GM18519 (cell line): ENCODE measurements at regions not wholly inside any gene's neighbourhood (a gene's known extent, or its start where the extent isn't known, plus 50 kb on each side); places are given as distances from the start of the nearest gene placed in this dataset.

Experiments
- ATAC-seq: cut with Tn5 transposase; IDR thresholded peaks from one replicate; pipeline ENCODE4 v1.9.1; 2021; ENCODE audit warnings: mild to moderate bottlenecking, moderate library complexity; ENCODE audit not compliant: unreplicated experiment, low FRiP score

DNA sequence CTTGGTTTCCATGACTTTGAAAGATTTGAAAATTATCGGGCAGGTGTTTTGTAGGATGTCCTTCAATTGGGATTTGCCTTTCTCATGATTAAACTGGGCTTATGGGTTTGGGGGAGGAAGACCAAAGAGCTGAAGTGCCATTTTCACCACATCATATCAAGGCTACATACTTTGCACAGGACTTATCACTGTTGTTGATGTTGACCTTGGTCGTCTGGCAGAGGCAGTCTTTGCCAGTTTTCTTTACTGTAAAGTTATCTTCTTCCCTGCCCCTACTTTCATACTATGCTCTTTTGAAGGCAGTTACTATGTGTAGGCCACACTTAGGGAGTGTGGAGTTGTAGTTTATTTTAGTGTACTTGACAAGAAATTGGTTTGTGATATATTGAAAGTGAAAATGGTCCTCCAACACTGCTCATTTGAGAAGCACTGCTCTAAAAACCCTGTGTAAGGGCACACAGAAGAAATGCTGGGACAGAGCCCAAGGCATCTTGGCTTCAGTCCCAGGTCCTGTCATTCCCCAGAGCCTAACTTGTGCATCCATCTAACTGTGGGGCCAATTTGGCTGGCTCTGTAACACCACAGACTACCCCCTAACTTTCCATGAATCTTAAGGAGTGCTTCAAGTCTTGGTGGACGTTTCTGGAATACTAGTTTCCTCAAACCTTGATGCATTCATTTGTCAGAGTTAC is 384.9 kb downstream of the KCNRG start:
- ATAC-seq: no peak

DNA sequence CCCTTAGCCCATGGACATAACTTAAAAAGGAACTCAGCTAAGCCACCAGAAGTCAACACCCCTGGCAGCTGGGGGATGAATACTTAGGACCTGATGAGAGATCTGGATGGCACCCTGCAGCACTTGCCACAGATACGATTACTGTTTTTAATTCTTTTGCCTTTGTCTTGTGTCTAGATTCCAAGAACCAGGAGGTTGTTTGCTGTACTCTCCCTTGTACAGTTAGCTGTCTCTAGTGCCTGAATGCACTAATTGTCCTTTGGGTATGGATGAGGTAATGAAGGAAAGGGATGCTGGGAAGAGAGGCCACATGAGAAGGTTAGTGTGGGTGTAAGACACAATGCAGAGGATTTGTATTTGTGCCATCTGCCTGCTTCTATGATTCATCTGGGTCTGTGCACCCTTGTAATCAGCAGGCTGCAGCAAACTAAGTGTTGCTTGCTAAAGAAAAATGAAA is 385.8 kb downstream of the KCNRG start:
- ATAC-seq: no peak

GRCh38 chr13:50401721-50402465 is 386.6 kb downstream of the KCNRG start:
- no peak for ATAC-seq

DNA sequence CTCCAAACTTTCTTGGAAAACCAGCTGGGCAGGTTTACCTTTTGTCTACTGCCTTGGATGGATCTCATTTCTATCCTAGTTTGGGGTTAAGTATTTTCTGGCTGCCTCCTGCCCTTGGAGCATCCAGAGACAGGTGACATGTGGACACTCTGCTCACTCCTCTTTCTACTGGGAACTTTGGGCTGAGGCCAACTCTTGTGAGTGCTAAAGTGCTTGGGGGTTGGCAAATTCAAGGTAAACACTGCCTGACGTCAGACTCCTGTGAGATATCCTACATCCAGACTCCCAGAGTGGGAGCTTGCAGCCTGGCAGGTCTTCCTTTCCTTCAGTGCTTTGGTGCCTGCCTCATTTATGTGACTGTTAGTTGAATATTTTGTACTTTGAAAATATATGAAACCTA is 388.1 kb downstream of the KCNRG start:
- ATAC-seq: no peak

DNA sequence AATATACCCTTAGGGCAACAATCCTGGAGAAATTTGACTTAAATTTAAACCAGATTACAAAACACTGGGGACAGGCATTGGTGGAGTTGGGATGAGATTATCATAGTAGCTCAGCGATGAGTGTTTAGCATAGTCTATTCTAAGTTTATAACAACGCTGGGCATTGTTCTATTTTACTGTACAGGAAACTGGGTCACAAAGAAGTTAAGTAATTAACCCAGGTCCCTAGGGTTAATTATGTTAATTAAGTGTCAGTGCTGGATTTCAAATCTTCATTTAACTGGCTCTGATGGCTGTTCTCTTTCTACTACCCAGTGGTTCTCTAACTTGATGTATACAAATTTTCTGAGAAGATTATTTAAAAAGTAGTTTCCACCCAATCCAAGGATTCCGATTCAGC is 388.9 kb downstream of the KCNRG start:
- no peak for ATAC-seq

- no peak for ATAC-seq
Observed at GRCh38 chr13:50404769-50405168, 389.5 kb downstream of the KCNRG start.

DNA sequence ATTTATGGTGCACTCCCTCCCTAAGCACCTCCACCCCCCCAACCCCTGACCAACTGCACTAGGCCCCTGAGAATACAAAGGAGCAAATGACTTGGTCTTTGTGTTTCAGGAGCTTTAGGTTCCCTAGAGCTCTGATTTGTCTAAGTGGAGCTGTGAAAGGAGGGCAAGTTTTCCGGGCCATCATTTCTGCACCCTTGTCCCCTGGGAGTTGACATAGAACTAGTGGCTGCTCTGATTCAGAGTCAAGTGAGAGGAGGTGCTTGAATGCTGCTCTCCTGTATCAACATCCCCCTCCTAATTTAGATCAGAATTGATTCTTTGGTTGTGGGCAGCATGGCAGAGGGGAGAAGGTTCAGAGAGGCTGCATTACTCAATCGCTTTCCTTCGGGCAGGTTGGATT is 391.6 kb downstream of the KCNRG start:
- no peak for ATAC-seq

DNA sequence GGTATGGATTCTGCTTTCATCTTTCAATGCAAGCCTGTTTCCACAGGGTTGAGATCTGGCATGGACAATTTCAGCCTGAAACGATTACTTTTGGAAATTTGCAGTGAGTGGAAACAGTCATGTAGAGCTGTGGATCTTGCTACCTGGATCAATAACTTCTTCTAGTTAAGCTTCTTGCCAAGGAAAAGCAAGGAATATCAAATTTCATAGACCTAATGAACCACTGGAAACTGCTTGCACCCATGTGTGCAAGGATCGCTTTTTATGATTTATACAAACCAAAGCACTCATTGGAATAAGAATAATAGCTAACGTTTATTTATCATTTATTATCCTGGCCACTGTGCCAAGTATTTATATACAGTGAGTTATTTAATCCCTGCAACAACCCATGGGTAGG is 392.8 kb downstream of the KCNRG start:
- ATAC-seq: no peak

GRCh38 chr13:50409220-50409619 is 394.0 kb downstream of the KCNRG start:
- no peak for ATAC-seq

DNA sequence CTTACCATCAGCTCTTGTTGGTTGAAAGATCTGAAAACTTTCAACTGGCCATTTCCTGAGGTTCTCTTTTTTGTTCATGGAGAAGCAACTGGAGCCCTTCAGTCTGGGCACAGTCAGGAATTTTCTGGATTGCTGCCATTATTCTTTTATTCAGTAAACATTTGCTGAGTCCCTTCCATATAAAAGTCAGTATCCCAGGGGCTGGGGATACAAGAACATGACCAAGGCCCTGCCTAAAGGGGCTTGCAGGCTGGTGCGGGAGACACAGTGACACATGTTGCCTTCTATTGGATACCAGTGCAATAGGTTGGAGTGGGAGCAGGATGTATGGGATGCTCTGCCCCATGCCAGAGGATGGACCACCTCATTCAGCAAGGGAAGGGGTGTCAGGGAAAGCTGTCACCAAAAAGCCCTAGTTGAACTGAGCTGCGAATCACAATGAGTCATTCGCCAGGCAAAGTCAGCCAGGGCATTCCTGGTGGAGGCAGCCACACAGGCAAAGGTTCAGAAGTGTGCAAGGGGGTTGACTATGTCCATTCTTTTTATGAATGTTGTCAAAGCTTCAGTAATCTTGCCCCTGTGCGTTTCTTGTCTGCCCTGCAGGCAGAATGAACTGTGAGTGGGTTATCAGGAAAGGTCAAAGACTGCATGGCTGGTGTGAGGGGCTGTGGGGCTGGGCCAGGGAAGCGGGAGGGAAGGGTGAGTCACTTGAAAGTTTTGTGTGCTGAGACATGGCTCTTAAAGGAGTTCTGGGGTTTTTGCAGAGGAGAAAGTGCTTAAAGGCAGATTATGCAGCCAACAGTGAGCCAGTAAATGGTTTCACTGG is 395.9 kb downstream of the KCNRG start:
- no peak for ATAC-seq

GRCh38 chr13:50412046-50412617 is 396.9 kb downstream of the KCNRG start:
- no peak for ATAC-seq

GRCh38 chr13:50414640-50415039 is 399.4 kb downstream of the KCNRG start:
- ATAC-seq: no peak

DNA sequence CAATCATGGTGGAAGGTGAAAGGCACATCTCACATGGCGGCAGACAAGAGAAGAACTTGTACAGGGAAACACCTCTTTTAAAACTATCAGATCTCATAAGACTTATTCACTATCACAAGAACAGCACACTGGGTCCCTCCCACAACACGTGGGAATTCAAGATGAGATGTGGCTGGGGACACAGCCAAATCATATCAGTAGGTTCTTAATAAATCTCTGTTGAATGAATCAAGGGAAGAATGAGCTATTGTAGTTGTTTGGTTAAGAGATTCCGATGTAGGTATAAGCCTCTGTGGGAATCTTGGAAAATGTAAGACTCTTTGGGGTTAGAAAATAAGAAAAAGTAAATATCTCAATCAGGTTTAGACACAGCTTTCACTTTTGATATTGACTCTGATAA is 400.2 kb downstream of the KCNRG start:
- ATAC-seq: no peak

GRCh38 chr13:50417597-50417996 is 402.4 kb downstream of the KCNRG start:
- ATAC-seq: no peak

DNA sequence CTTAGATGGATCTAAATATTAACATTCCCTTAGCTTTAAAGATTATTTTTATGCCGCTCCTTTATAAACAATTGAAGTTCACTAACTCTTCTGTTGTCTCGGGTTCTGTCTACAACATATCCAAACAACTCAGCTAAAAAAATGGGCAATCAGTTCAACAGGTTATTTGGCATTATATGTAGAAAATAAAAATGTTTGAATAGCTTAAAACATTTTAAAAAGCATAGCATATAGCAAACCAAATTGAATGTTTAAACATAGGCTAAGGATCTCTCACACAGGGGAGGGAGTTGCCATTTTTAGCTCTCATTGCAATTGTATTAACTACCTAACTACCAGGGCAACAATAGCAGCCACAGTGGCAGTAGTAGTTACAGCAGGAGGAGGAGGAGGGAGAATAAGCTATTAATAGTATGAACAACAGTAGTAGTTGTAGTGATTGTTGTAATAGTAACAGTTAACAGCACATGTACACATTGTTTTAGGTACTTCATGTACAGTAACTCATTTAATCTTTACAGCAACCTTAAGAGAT is 404.2 kb downstream of the KCNRG start:
- no peak for ATAC-seq

DNA sequence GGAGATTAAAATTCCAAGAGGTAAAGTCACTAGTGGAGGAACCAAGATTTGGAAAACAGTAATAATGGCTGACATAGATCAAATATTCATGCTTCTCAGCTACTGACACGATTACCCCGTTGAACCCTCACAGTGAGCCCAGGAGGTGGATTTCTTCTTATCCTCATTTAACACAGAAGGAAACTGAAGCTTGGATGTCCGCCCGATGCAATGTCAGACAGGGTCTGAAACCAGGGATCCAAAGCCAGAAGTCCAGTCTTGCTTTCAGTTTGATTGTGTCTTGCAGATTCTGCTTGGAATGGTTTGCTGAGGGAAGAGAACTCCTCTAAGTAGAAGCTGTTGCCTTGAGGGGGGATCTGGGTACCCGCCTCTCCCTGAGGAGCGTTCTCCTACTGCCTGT is 404.7 kb downstream of the KCNRG start:
- no peak for ATAC-seq

GRCh38 chr13:50420718-50421472 is 405.7 kb downstream of the KCNRG start:
- ATAC-seq: no peak

- ATAC-seq: no peak
Observed at GRCh38 chr13:50421473-50422130, 406.4 kb downstream of the KCNRG start.
